ENCODE measurements at regions not wholly inside any gene's neighbourhood (a gene's known extent, or its start where the extent isn't known, plus 50 kb on each side); places are given as distances from the start of the nearest gene placed in this dataset.

DNA sequence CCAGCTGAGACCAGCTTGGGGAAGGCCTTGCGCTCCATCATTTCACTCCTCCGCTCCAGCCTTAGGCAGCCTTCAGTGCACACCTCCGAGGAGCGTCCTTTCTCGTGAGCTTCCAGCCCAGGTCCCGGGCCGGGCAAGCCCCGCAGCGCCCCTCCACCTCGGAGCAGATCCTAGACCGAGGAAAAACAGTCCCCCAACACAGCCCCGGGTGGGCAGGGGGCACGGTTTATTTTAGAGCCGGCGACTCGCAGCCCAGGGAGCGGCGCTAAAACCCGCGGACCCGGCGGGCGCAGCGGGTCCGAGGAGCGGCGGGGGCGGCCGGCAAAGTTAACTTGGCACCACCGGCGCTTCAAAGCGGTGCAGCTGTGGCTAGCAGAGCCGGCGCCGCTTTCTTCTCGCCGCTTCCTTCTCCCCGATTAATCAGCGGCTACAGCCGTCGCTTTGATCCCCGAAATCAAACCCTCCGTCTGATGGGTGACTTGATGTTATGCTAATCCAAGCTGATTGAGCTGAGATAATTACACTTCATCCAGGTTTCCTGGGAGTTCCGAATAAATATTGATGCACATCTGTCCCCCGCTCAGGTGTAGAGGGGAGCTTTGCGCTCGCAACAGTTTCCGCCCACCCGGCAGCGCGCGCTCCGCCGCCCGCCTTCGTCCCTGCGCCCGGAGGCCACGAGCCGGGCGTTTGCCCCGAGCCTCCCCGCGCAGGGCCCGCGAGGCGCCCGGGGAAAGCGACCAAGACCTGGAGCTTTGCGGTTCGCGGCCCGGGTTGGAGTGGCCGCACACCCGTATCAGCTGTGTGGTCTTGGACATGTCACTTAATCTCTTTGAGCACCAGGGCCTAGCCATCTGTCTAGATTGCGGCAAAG is 192.7 kb downstream of the BUD13 start:
- Histone ChIP-seq H3K4me1 (peaks cover 17% of the 10 kb centered on the region), H3F3A (ENCODE audit: low read depth) (peaks cover 27% of the 10 kb centered on the region), H2AFZ (replicated peaks) (peak overlapping the region; percentile 53), H3K9ac (no peak overlapping the region), H3K36me3 (no peaks in the 10 kb centered on the region), H3K4me2 (peak overlapping the region; percentile 98), H3K9me3 (ENCODE audit: low read depth) (no peaks in the 10 kb centered on the region), H3K27me3 (peaks cover 89% of the 10 kb centered on the region), H3K79me2 (ENCODE audit: low read depth) (no peaks in the 10 kb centered on the region), H3K27ac (no peak overlapping the region), H4K20me1 (ENCODE audit: low read depth) (peaks cover 26% of the 10 kb centered on the region), H3K4me3 (peak overlapping the region; percentile 59)
- Mint-ChIP-seq H3K27ac (peak overlapping the region; percentile 29), H3K9me3 (peaks cover 3% of the 10 kb centered on the region), H3K27me3 (ENCODE audit: insufficient read depth, low read depth) (peaks cover 48% of the 10 kb centered on the region), H3K36me3 (no peaks in the 10 kb centered on the region), H3K4me1 (peaks cover 62% of the 10 kb centered on the region), H3K4me3 (peak overlapping the region; percentile 81)
- TF ChIP-seq CTCF (IDR thresholded peaks at IDR 0.05) = peak; percentile 22
- TF ChIP-seq EZH2 (IDR thresholded peaks at IDR 0.05) = peak; percentile 79
- TF ChIP-seq EZH2phosphoT487 (IDR thresholded peaks at IDR 0.05) = peak; percentile 60
- DNase-seq (ENCODE audit: low spot score) = peak; percentile 85

DNA sequence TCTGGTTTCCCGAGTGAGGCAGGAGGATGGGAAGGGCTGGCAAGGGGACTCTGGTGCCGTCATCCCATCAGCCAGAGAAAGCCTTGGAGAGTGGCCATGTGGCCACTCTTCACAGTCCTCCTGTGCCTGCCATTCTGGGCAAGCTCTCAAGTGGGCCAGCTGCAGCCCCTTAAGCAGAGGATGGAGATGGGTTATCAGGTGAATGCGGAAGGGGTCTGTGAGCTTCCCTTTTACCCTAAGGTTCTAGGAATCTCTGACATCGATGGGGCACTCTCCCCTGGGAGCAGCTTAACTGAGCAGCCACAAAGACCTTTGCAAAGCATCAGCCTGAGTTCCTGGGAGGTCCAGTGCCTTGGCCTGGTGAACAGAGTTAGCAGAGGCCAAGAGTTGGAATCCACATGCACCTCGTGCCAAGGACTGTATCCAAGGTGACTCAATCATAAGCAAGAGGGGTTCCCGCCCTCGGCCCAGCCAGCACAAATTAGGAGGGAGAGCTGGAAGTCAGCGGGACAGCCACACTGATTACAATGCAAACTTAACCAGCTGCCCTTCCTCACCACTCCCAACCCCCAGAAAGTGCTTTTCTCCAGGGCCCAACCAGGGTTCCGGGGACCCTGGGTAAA is 193.6 kb downstream of the BUD13 start:
- DNase-seq (ENCODE audit: low spot score) = peak; percentile 57
- H3K27me3 ChIP-seq = peaks cover 80% of the 10 kb centered on the region
- H4K20me1 ChIP-seq (ENCODE audit: low read depth) = peaks cover 26% of the 10 kb centered on the region

GRCh38 chr11:116577956-116578355 is 194.8 kb downstream of the BUD13 start:
- Mint-ChIP-seq H3K36me3 (no peaks in the 10 kb centered on the region), H3K27me3 (ENCODE audit: insufficient read depth, low read depth) (peaks cover 39% of the 10 kb centered on the region), H3K4me1 (peaks cover 41% of the 10 kb centered on the region), H3K4me3 (no peak overlapping the region), H3K27ac (no peak overlapping the region), H3K9me3 (peaks cover 3% of the 10 kb centered on the region)
- Histone ChIP-seq H3K79me2 (ENCODE audit: low read depth) (no peaks in the 10 kb centered on the region), H4K20me1 (ENCODE audit: low read depth) (peaks cover 26% of the 10 kb centered on the region), H3K9ac (no peak overlapping the region), H2AFZ (replicated peaks) (no peak overlapping the region), H3K36me3 (no peaks in the 10 kb centered on the region), H3K4me3 (no peak overlapping the region), H3K27ac (no peak overlapping the region), H3K27me3 (peaks cover 68% of the 10 kb centered on the region), H3F3A (ENCODE audit: low read depth) (peaks cover 27% of the 10 kb centered on the region), H3K4me2 (no peak overlapping the region), H3K9me3 (ENCODE audit: low read depth) (no peaks in the 10 kb centered on the region), H3K4me1 (peaks cover 17% of the 10 kb centered on the region)
- DNase-seq (ENCODE audit: low spot score) = no peak
- TF ChIP-seq EZH2phosphoT487 (IDR thresholded peaks at IDR 0.05) (no peak), CTCF (IDR thresholded peaks at IDR 0.05) (no peak), EZH2 (IDR thresholded peaks at IDR 0.05) (no peak)

More for the DNA sequence above, 193.6 kb downstream of the BUD13 start:
- H3K4me2 ChIP-seq = peak overlapping the region; percentile 98
- Mint-ChIP-seq H3K4me1 (peaks cover 53% of the 10 kb centered on the region), H3K4me3 (peak overlapping the region; percentile 81), H3K9me3 (peaks cover 3% of the 10 kb centered on the region), H3K27ac (no peak overlapping the region), H3K36me3 (no peaks in the 10 kb centered on the region), H3K27me3 (ENCODE audit: insufficient read depth, low read depth) (peaks cover 43% of the 10 kb centered on the region)
- H3K9me3 ChIP-seq (ENCODE audit: low read depth) = no peaks in the 10 kb centered on the region
- no peaks in the 10 kb centered on the region for H3K36me3 ChIP-seq
- TF ChIP-seq EZH2phosphoT487 (IDR thresholded peaks at IDR 0.05) (no peak), EZH2 (IDR thresholded peaks at IDR 0.05) (no peak), CTCF (IDR thresholded peaks at IDR 0.05) (no peak)
- H3K4me3 ChIP-seq = peak overlapping the region; percentile 59
- peaks cover 27% of the 10 kb centered on the region for H3F3A ChIP-seq (ENCODE audit: low read depth)
- H3K9ac ChIP-seq = no peak overlapping the region
- H3K79me2 ChIP-seq (ENCODE audit: low read depth) = no peaks in the 10 kb centered on the region
- H3K27ac ChIP-seq = no peak overlapping the region
- no peak overlapping the region for H2AFZ ChIP-seq (replicated peaks)
- H3K4me1 ChIP-seq = peaks cover 17% of the 10 kb centered on the region
